ENCODE measurements at regions not wholly inside any gene's neighbourhood (a gene's known extent, or its start where the extent isn't known, plus 50 kb on each side); places are given as distances from the start of the nearest gene placed in this dataset.
A peak's percentile ranks its signal among the peaks of the same experiment; 100 is the strongest.
"Not testable (repeated sequence)": the region's sequence is repeated elsewhere in the genome, so short reads cannot be mapped to it uniquely, and the experiment has no call there.

GRCh38 chr1:30450818-30451233 lies 272.6 kb downstream of the MATN1 start:
- no peak for DNase-seq

DNA sequence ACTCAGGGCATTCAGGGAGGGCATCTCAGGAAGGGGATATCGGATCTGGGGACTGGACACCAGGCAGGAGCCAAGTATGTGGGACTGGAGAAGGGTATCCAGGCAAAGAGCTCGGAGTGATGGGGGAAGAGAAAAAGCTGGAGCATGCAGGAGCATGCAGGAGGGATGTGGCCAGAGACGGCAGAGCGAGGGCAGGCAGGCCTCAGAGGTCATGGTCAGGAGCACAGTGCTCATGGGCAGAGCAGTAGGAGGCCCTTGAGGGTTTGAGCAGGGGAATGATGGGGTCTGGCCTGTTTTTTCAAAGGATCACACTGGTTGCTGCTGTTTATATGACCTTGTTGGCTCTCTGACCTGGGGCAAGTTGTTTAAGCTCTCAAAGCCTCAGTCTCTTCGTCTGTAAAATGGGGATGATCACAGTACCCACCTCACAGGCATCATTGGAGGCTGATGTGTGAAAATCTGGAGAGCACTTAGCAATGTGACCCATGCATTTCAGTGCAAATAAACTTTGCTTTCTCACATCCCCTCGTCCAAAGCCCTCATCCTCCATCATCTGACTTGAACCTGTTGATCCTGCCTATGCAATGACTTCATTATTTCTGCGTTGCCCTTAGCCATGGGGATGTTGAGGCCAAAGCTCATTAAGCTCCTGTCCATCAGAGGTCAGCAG lies 273.1 kb downstream of the MATN1 start:
- DNase-seq, result no peak

GRCh38 chr1:30449428-30450147 lies 273.8 kb downstream of the MATN1 start:
- no peak for DNase-seq

GRCh38 chr1:30449003-30449402 lies 274.4 kb downstream of the MATN1 start:
- no peak for DNase-seq

GRCh38 chr1:30447701-30448100 lies 275.7 kb downstream of the MATN1 start:
- no peak for DNase-seq

DNA sequence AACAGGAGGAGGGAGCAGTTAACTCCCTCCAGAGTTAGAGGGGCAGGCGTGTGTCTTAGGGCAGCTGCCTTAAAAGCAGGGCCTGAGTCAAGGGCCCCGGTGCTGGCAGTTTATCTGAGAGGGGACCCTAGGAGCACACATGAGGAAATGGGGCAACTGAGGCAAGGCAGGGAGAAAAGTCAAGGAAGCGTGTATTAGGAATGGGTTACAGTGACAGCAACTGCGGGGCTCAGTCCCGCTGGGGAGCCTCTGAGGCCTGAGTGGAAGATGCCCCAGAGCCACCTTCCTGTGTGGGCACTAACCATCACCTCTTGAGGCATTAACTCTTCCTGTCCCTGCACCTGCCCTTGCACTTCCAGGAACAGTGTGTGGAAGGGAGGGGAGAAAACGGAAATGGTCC lies 276.3 kb downstream of the MATN1 start:
- no peak for DNase-seq

- no peak for DNase-seq
Observed at GRCh38 chr1:30446508-30446907, 276.9 kb downstream of the MATN1 start.

DNA sequence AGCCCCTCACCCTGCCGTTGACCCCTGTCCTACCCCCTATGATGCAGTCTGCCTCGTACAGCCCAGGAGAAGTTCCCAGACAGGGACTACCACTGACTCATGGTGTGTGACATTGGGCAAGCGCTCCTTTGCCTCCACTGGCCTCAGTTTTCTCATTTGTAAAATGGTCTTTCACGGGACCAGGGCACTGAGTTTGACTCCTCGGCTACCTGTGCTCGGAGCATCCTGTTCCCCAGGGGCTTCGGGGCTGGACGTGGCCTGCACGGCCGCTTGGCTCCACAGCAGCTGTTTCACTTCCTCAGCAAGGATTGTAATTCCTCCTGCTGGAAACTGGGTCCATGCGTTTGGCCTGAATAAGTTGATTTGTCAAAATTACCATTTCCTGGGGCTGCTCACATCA lies 277.3 kb downstream of the MATN1 start:
- DNase-seq, result no peak

DNA sequence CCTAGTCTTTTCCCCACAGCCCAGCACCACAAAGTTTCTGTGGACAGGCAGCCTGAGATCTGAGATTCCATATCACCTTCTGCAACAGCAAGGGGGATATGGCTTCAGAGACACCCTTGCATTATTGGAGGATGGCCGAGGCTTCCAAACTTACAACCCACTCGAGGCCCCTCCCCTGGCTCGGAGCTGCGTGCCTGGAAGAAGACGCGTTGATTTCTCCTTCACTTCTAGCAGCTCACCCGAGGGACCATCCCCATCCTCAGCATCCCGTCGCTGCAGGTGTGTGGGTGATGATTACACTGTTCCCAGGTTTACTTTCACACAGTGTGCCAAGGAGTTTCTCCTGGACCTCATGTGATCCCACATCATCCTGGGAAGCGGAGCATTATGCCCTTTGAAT lies 277.9 kb downstream of the MATN1 start:
- no peak for DNase-seq

DNA sequence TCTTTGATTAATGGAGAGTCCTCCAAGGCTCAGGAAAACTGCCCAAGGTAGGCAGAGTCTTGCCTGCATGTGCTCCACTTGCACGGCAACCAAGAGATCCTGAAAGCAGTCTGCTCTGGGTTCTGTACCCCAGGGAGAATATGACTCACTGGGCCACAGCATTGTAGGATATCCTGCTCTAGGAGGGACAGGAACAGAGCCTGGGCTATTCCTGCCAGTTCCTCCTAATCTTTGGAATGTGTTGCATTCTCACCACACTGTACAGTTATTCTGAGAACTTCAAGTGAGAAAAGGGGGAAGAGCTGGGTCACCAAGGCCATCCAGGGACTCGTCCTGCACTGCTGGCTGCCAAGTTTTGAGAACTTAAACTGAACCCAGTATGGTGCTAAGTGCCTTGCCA lies 278.5 kb downstream of the MATN1 start:
- DNase-seq, result no peak

DNA sequence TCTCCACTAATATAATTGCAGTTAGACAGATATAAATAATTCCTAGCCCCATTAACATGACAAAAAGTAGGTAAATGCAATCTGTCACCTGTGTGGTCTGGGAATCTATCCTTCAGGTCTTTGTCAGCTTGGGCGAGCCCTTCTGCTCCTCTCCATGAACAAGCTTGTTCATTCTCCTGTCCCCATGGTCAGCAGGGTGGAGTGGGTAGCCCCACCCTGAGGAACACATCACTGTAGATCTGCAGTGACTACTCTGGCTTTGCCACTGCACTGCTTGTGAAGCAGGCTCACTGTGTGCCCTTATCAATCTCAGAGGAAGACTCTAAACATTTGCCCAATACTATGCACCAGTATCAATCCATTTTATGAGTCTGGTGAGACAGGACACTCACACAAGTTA lies 279.0 kb downstream of the MATN1 start:
- DNase-seq, result no peak

DNA sequence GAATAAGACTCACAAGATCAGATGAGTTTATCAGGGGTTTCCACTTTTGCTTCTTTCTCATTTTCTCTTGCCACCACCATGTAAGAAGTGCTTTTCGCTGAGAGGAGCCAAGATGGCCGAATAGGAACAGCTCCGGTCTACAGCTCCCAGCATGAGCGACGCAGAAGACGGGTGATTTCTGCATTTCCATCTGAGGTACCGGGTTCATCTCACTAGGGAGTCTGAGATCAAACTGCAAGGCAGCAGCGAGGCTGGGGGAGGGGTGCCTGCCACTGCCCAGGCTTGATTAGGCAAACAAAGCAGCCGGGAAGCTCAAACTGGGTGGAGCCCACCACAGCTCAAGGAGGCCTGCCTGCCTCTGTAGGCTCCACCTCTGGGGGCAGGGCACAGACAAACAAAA lies 285.1 kb downstream of the MATN1 start:
- not testable (repeated sequence) for DNase-seq

DNA sequence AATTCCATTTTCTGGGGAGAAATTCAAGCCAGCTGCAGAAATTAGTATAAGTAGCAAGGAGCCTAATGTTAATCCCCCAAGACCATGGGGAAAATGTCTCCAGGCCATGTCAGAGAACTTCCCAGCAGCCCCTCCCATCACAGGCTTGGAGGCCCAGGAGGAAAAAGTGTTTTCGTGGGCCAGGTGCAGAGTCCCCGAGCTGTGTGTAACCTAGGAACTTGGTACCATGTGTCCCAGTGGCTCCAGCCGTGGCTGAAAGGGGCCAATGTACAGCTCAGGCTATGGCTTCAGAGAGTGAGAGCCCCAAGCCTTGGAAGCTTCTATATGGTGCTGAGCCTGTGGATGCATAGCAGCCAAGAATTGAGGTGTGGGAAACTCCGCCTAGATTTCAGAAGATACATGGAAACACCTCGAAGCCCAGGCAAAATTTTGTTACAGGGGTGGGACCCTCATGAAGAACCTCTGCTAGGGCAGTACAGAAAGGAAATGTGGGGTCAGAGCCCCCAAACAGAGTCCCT lies 286.3 kb downstream of the MATN1 start:
- no peak for DNase-seq

DNA sequence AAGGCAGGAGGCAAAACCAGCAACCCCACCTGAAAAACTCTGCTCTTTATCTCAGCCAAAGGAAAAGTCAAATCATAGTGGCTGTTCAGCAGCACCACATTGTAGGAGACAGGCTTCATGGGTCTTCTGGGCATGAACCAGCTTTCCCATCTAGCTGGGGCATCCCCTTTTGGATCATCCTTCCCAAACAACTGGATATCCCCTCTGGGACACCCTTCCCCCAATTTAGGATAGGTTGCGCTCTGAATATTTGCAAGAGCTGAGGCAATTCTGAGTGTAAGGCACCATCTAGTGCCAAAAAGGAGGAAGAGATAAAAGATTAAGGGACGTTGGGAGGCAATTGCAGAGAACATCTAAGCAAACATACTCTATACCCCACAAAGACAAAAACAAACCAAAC lies 295.8 kb downstream of the MATN1 start:
- no peak for DNase-seq

GRCh38 chr1:30425046-30425445 lies 298.3 kb downstream of the MATN1 start:
- DNase-seq, result no peak

GRCh38 chr1:30423570-30423969 lies 299.8 kb downstream of the MATN1 start:
- no peak for DNase-seq

DNA sequence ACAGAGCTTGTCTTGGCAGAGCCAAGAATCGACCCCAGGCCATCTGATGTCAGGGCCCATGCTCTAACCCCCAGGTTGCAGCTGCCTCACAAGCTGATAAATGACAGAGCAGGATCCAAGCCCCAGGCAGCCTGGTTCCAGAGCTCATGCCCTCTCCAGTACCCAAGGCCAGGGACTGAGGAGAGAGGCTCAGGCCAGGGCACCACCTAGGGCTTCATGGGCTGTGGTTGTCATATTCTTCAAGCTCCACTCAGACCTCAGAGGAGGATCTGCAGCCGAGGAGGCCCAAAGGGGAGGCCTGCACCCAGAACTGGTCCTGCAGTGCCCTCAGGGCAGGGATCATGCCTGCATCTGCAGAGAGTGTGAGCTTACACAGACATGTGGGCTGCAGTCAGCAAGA lies 301.1 kb downstream of the MATN1 start:
- DNase-seq, result no peak

- DNase-seq, result peak; percentile 5
Observed at GRCh38 chr1:30420519-30421050, 302.8 kb downstream of the MATN1 start.

DNA sequence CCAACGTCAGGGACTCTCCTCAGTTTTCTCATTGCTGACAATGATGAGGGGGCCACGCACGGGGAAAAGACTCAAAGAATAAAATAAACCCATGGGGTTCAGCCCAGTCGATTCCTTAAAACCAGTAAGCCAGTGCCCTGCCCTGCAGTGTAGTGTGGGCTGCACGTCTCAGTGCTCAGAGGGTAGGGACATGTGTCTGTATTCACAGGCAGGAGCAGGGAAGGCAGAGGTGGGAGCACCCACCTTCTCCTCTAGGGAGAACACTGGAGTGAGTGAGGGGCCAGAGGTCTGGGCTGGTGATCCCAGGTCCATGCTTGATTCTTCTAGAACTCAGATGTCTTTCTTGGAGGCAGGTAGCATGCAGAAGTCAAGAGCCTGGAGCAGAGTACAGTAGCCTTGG lies 303.6 kb downstream of the MATN1 start:
- DNase-seq, result no peak

DNA sequence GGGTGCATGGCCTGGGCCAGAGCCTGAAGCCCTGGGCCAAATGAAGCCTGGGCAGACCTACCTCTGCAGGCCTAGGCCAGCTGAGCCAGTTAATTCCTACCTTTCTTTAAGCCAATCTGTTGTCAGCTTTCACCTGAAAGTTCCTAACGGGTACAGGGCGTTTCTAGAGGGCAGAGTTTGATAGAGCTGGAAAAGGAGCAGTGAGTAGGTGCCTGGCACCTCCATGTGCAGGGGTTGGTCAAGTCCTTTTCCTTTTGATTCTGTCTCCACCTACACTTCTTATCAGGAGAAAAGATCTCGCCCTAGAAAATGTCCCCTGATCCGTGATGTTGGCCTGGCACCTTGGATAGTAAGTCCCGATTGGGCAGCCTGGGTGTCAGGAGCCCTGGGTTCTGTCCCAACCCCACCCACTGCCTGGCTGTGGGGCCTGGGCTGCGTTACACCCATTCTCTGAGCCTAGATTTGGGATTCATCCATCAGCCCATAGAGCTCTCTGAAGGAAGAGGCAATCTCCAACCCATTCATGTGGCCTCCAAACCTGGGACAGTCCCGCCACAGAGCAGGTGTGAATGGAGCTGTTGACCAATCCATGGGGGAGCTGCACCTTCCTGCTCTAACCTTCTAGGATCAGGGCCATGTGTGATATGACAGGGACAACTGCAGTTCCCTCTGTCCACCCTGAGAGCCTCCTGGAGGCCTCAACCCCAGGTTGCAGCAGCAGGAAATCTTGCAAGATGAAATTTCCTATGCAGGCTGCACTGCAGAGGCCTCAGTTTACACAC lies 304.3 kb downstream of the MATN1 start:
- DNase-seq, result no peak

DNA sequence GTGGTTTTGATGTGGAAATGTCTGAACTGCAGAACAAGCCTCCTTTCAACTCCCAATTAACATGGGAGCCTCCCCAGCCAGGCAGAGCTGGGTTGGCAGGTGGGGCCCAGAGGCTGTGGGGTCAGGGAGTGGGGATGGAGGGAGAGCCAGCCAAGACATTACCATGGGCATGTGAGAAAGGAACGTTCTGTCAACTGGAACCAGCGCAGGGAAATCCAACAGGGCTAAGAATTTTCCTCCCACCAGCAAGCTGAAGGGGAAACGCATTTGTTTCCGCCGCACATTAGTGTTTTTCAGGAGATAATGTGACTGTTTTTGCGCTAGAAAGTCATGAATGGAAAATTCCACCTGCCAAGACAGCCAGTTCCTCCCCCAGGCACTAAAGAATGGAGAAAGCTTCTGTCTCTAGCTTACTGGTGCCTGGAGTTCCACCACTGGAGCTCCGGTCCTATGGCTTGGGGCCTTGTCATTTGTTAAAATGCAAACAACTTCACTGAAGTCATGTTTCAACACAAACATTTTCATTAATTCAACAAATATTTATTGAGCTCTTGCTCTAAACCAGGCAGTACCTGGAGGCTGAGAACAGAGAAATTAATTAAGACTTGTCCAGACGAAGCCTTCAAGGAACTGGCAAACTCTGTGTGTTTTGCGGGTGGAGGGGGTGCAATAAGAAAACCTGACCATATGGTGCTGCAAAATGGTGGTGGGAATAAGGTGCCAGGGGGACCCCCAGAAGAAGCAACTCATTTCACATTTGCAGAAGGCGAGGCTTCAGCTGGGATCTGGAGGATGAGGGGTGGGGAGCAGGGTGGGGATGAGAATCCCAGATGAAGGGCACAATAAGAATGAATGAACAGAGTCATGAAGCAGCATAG lies 305.1 kb downstream of the MATN1 start:
- DNase-seq, result no peak

GRCh38 chr1:30417701-30418046 lies 305.7 kb downstream of the MATN1 start:
- DNase-seq, result no peak
